ENCODE measurements at regions not wholly inside any gene's neighbourhood (a gene's known extent, or its start where the extent isn't known, plus 50 kb on each side); places are given as distances from the start of the nearest gene placed in this dataset.

DNA sequence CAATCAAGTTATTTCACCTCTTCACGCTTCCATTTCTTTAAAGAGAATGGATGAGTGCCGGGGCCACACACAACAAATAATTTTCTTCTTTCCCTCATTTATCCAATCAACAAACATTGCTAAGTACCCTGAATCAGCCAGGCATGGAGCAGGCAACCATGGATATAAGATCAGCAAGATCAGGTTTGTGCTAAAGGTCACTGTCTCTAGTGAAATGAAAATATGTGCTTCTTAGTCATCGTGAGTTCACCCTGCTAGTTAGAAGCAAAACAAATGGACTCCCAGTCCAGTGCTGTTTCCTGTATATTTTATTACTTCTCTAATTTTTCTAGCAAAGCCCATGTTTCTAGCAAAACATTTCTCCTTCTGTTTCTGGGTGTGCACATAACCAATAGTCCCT, 629.2 kb downstream of the BNC2 start:
- DNase-seq (ENCODE audit: low read depth): no peak

GRCh38 chr9:16243798-16244197, 626.7 kb downstream of the BNC2 start:
- no peak for DNase-seq (ENCODE audit: low read depth)

DNA sequence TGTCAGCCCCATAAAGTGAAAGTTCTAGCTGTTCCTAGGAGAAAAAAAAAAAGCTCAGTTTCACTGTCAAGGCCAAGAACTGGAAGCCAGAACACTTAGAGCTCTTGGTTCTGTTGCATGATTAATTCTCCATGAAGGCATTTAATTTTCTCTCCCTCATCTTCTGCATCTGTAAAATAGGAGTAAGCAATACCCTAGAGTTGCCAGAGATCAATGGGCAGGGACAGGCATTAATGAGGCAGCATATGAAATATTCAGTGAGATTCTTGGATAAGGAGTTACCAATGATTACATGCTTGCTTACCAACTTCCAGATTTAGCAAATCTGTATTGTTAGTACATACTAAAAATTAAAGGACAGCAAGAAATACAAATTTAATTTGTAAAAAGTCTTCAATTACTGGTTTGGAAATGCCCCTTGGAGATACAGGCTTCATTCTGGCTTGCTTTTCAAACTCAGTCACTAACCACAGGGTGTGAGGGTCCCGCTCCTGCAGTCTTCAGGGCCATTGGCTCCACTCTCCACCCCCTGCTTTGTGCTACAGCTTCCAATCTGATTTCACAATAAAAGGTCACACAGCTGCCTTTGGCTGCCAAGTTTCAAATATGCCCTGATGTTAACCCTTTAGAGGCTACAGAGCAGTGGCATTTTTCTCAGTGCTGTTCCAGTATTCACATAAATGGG, 624.6 kb downstream of the BNC2 start:
- DNase-seq (ENCODE audit: low read depth): no peak

DNA sequence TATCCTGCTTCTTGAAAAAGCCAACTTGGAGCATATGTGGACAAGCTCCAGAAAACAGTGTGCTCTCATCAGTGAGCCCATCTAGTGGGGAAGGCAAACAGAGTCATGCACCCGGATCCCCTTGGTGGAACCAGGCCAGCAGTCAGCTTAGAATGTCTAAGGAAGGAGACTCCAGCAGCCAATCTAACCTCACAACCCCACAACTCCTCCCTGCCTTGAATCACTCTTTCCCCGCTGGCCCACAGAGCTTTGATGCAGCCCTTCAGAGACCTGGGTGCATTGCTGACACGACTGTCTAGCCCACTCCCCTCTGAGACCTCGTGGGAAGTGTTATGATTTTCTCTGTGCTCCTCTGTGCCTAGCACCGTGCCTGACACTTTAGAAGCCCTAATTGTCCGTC, 623.7 kb downstream of the BNC2 start:
- DNase-seq (ENCODE audit: low read depth): no peak

DNA sequence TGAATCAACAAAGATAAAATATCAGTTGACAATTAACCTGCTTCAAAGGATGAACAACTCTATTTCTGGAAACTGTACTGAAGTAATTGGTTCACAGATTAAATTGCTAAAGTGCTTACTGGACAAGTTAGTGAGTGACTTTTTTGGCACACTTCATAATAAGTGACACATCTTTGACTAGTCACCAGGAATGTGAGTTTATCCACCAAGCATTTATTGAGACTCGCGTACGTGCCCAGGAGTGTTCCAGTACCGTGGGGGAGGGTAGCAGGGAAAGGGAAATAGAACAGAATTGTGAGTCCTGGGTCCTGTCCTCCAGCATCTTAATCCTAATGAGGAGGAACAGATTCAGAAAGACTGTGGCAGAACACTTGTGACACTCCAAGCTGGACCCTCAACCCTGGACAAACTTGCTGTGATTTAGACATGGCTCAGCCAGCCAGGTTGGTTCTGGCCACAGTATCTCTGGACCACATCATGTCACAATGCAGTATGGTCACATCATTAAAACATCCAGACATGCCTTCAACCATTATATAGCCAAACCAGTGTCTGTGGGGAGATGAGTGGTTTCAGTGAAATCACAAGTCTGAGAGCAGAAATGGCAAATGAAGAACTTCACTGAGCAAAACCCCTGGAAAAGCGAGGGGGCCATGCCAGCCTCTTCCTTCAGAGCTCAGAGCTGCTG, 623.1 kb downstream of the BNC2 start:
- DNase-seq (ENCODE audit: low read depth): peak; percentile 82

DNA sequence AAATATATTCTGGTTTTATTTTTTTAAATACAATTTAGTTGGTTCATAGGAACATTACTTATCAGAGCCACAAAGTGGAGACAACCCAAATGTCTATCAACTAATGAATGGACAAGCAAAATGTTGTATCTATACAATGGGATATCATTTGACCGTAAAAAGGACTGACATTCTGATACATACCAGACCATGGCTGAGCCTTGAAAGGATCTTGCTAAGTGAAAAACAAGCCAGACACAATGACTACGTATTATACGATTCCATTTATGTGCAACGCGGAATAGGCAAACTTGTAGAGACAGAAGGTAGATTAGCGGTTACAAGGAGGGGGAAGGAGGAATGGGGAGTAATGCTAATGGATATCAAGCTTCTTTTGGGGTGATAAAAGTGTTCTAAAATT, 621.6 kb downstream of the BNC2 start:
- no peak for DNase-seq (ENCODE audit: low read depth)

DNA sequence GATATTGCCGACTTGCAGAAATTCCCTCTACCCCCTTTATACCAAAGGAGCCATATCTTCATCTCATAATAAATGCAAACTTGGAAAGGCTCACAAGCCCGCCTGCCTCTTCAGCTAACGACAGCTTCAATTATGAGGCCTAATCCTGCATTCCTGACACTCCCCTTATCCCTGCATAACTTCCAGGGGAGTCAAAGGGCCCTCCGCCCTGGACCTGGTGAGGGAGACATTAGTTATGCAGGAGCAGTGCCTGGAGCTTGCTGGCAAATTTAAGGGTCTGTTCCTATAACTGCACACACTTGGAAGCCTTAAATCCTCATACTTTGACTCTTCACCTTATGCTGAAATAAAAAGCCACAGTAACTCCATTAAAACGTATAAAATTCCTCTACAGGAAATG, 617.9 kb downstream of the BNC2 start:
- no peak for DNase-seq (ENCODE audit: low read depth)

DNA sequence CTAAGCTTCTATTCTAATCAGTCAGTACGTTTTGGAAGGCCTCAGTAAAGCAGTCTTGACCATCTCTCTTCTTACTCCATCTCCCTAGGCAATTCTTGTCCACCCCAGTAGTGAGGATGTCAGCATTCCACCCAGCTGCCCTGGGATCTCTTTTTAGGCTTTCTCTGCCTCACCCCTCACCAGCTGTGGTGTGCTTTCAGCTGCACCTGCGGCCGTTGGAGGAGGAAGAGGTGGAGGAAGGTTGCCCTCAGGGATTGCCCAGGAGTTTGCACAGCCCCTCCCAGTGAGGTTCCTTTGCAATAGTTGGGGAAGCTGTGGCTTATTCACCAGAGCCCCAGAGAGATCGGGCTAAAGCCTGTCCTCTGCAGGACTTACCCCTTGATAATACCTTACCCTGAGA, 615.8 kb downstream of the BNC2 start:
- no peak for DNase-seq (ENCODE audit: low read depth)

GRCh38 chr9:16255217-16255616, 615.3 kb downstream of the BNC2 start:
- DNase-seq (ENCODE audit: low read depth): no peak

DNA sequence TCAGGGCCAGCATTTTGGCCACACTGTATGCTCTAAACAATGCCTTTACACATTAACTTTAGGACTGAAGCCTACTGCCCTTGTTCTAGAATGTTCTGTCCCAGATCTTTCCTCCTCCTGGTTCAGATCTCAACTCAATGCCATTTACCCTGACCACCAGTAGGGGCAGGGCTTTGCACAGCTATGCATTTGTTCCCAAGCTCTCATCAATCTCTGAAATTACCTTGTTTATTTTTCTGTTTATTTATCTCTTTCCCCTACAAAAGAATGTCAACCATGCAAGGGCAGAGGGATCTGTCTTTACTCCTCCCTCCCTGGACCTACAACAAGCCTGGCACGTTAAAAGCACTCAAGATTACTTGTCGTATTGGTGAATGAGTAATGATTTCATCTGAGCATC, 612.9 kb downstream of the BNC2 start:
- DNase-seq (ENCODE audit: low read depth): no peak

DNA sequence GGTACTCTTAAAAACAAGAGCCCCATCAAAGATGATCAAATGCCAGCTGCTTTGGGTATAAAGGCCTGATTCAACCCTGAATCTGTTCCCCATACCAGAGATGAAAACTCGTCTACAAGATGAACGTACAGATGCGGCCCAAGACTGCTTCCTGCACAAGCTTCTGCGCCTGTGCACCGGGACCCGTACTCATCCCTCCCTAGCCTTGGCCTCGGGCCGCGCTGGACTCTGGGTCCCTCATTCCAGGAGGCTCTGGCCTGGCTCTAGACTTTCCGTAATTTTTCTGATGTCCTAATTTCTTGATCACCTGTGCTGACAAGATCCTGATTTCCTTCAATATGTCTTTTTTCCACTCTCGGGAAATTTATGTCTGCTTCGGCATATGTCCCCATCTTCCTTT, 612.3 kb downstream of the BNC2 start:
- DNase-seq (ENCODE audit: low read depth): no peak

DNA sequence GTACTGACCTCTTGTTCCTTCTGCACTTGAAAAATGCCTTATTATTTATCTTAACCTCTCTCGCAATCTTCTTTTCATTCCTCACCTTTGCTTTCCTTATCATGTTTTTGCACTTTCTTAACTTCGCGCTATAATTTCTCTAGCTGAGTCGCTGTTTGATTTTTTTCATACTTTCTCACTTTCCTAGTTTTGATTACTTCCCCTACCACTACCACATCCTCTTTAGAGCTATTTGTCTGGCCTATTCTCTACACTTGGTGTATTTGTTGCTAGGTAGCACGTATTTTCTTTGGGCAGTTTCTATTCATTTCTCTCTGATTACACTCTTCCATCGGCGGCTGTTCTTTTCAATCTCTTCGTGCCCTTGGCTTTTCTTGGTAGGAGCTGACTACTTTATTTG, 611.8 kb downstream of the BNC2 start:
- DNase-seq (ENCODE audit: low read depth): no peak

DNA sequence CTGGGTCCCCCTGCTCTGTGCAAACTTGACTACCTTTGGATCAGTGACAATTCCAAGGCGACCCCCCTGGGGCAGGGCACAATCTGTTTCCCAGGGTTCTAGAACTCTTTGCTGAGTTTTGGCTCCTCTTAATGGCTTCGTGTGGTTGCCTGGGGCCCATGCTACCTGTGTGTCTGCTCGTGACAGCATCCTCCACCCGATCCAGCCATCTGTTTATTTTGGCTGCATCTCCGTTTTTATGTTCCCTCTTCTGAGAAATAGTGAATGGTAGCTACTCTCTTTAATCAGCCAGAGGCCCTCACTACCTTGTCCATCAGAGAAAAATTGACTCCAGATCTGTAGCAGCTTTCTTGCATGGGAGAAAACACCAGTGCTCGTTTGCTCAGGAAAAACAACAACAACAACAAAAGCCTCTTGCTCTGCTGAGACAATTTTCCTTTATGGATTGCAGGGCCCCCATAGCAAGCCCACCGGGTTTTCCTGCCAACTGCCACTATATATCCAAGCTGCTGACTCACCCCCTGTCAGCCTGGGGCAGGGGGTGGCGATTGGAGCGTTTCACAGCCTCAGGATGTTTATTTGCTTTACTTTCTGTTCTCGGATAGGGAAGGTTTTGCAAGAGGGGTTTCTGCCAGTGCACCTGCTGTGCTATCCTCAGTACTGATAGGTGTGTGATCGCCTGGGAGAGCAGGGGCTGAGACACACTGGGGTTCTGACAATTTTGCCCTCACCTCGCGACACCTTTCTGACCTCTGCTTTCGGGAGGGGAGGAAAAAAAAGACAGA, 607.8 kb downstream of the BNC2 start:
- DNase-seq (ENCODE audit: low read depth): no peak

DNA sequence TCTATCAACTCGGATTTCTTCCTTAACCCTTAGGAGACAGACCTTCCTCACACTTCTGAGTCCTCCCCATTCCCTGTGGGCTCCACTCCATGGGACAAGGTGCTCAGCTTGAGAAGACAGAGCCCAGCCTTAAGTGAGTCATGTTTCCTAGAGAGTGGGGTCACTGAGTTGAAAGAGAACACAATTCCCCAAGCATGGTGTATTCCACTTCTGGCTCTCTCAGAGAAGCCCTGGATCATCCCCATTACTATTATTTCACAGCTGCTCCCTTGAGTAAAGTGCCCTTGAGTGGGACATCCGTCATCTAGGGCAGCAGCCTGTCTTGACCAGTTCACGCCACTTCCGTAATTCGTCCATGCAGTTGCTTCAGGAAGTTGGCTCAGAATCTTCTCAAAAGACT, 604.8 kb downstream of the BNC2 start:
- DNase-seq (ENCODE audit: low read depth): no peak

DNA sequence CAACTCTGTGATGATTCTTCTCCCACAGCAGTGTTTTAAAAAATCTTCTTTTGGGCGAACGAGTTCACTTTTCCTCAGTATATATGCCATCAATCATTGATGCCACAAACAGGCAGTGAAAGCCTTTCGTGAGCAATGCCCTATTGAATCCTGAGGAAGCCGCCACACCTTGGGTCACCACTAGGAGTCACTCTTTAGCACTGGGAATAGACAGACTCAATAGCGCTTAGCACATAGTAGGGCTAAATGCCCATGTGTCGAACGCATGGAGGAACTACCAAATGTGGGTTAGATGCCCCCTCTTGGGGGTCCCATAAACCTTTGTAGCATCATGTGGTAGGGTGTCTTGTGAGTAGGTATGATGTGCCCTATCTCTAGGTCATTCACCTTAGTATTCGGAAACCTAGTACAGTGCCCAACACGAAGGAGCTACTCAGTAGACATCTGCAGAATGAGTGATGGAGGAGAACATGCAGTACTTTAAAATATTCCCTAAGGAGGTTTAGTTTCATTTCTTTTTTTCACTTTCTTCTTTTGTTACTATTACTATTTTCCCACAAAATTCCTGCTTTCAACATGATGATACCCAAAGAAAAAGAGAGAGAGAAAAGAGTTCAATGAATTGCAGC, 603.7 kb downstream of the BNC2 start:
- DNase-seq (ENCODE audit: low read depth): no peak

- peak; percentile 18 for DNase-seq (ENCODE audit: low read depth)
These were observed 603.0 kb downstream of the BNC2 start for GRCh38 chr9:16267281-16268066.

DNA sequence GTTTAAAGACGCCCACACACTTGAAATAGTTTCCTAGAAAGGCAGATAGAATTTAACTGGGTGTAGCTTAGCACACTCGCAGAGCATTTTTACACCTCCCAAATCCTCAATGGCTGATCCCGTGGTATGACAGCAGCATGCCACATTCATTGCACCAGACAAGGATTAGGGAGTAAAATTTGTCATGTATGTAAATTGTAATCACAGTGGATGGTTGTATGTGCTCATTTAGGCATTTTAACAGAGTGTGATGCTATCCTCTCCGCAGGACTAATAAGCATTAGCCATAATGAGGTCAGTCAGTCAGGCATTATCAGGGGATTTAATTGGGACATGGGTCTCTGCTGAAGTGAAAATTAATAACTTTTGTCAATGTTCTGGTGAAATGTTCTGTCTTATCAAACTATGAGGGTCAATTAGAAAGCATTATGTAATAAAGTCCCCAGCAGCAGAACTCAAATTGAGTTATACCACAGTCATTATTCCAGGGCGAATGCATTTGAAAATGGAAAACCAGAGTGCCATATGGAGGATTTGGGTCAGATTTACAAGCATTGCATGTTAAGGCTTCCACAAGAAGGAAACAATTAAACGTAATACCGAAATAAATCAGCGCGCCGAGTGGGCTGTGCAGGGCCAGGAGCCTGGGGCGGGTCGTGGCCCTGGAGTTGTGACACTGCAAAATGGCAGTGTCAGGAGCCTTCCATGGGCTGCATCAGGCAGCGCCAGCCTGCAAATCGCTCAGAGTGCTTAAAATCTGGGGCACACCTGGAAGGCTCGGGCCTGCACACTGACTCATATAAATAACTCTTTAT, 602.2 kb downstream of the BNC2 start:
- no peak for DNase-seq (ENCODE audit: low read depth)

DNA sequence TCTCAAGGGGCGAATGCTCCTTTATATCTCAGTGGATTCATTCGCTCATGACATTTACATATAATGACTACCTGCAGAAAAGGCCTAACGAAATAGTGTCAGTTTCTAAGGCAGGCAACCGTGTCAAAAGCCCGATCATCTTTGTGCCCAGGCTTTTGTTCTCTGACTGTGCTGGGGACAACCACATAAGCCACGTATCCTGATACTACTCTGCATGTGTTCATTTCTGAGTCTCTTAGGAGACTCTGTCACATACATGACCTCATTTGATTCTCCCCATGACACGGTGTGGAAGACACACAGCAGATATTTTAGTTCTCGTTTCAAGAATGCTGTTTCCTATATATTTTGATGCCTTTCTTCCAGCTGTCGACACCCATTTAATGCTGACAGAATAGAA, 598.5 kb downstream of the BNC2 start:
- DNase-seq (ENCODE audit: low read depth): no peak

DNA sequence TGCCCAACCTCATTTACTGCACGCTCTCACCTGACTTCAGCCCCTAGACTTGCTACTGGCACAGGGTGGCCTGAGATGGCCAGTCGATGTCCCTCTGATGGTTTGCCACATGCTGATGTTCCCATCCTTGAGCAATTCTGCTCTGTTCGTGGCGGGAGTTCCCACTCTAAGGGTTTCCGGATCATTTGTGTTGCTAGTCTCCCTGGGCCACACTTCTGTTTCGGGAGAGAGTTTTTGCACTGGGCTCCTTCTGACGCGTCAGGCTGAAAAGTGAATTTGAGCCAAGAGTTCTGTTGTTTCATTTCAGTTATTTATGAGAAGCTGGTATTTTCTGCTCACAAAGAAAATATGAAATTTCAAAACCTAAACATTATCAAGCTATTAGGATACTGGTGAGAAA, 597.7 kb downstream of the BNC2 start:
- no peak for DNase-seq (ENCODE audit: low read depth)

DNA sequence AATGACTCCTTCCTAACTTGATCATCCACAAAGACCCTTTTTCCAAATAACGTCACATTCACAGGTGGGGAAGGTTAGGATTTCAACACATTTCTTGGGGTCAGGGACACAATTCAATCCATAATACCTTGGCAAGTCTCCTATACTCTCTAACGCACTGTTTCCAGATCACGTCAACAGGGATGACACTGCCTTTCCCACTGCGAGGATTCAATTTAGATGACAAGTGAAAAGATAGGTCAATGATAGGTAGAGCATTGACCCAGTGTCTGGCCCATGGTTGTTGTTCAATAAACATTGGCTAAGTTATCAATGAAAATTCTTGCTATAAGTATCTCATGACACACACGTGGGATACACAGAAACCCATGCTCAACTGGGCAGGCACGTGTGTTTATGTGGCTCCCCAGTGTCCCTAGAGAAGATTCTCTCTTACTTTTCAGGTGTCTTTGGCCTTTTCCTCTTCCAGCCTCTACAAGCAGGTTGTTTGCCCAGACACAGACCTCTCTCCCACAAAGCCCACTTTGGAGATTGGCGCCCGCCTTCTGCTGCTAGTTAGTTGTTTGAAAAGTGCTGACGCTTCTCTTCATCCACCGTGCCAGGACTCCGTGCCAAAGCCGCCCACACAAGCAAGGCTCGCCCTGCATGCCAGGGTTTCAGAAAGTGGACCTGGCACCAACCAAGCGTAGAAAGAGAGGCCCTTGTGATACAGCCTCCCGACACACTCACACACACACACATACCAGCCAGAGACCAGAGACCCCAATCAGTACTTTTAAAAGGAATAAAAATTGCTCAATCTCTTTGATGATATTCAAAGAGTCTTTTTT, 594.5 kb downstream of the BNC2 start:
- DNase-seq (ENCODE audit: low read depth): no peak

Measured in HS-5 (cell line).